Thyroid gland (tissue), 4 donors: ENCODE measurements at regions not wholly inside any gene's neighbourhood (a gene's known extent, or its start where the extent isn't known, plus 50 kb on each side); places are given as distances from the start of the nearest gene placed in this dataset.

ENCODE experiments used
- DNase-seq, 2 donors: peaks; one replicate each; pipeline ENCODE4 v3.0.0-alpha.2; 2019
- H3K27ac ChIP-seq, 3 donors: fragments of 200-600 bp; sonication (generic); 1 replicate in 2 of 3; 2 replicates in 1 of 3; pipeline ENCODE4 v1.5.1; 2016 to 2019; ENCODE audit warnings: mild to moderate bottlenecking in 1 of 3, moderate library complexity in 1 of 3
- H3K27me3 ChIP-seq: fragments of 200-600 bp; sonication (generic); one replicate; pipeline ENCODE4 v1.5.1; 2019
- H3K36me3 ChIP-seq, 2 donors: fragments of 200-600 bp; sonication (generic); one replicate each; pipeline ENCODE4 v1.5.1; 2016 to 2019
- H3K4me1 ChIP-seq, 2 donors: fragments of 200-600 bp; sonication (generic); one replicate each; pipeline ENCODE4 v1.5.1; 2017 to 2019
- H3K4me3 ChIP-seq, 3 donors: fragments of 200-600 bp; sonication (generic); replicated peaks in 1 of 3; 1 replicate in 2 of 3; 2 replicates in 1 of 3; pipeline ENCODE4 v1.5.1; 2016; ENCODE audit warnings: mild to moderate bottlenecking in 1 of 3
- H3K9me3 ChIP-seq: fragments of 200-600 bp; sonication (generic); one replicate; pipeline ENCODE4 v1.5.1; 2017
- CTCF ChIP-seq, 6 experiments: fragments of 200-600 bp in 3 of 6; fragments of 450-650 bp in 3 of 6; sonication (generic) in 3 of 6; IDR thresholded peaks; one replicate each; pipeline ENCODE4 v1.5.1; 2016 to 2019; ENCODE audit warnings: antibody characterized with exemption in 6 of 6, mild to moderate bottlenecking in 2 of 6, inconsistent platforms in 1 of 6, moderate library complexity in 1 of 6
- POLR2A ChIP-seq, 2 donors: fragments of 450-650 bp; IDR thresholded peaks; one replicate each; pipeline ENCODE4 v1.6.1; 2017; ENCODE audit warnings: antibody characterized with exemption in 2 of 2, mild to moderate bottlenecking in 2 of 2, moderate library complexity in 1 of 2
- WGBS, 2 donors: methylation state at CpG; one replicate each; pipeline ENCODE4 v1.1.5; 2017; 5-methylcytosine and 5-hydroxymethylcytosine counted together
- intact Hi-C: fragments of 100-400 bp; cut with DNase I; formaldehyde crosslinking; loops from one replicate; pipeline ENCODE4 v1.15.1; 2023

GRCh38 chrX:5650904-5651303 is 577.8 kb downstream of the NLGN4X start:
- TF ChIP-seq CTCF (IDR thresholded peaks at IDR 0.05) = no peak
- no peak for TF ChIP-seq POLR2A (IDR thresholded peaks at IDR 0.05)
- Histone ChIP-seq H3K4me3 (no peak overlapping the region), H3K36me3 (no peaks in the 10 kb centered on the region), H3K27me3 (no peaks in the 10 kb centered on the region), H3K27ac (no peak overlapping the region), H3K9me3 (no peaks in the 10 kb centered on the region), H3K4me1 (no peaks in the 10 kb centered on the region)
- intact Hi-C loops = no loop called here
- WGBS, 2 donors = 52 to 73% methylated on average over 3 of the region's 3 CpGs
- DNase-seq = no peak

DNA sequence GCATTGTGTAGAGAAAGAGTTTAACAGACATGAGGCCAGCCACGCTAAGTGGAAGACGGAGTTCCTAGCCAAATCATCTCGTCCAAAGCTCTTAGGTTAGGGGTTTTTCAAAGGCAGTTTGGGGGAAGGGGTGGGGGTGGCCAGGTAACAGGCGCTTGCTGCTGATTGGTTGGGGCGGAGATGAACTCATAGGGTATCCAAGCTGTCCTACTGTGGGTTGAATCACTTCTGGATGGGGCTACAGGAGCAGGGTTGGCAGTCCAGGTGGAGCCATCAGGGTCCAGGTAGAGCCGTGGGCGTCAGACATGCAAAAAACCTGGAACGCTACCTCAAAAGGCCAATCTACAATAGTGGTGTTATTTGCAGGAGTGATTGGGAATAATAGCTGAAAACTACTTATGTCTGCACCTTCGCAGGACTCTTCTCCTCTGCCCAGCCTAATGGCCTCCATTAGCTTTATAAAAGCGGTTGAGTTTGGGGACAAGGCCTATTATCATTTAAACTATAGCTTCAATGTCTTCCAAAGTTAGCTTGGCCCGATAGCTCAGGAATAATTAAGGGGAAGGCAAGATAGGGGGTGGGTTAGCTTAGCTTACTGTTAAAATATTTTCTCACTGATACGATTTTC is 579.6 kb downstream of the NLGN4X start:
- Histone ChIP-seq H3K36me3 (no peaks in the 10 kb centered on the region), H3K27me3 (no peaks in the 10 kb centered on the region), H3K4me1 (no peaks in the 10 kb centered on the region), H3K27ac (no peak overlapping the region), H3K9me3 (no peaks in the 10 kb centered on the region), H3K4me3 (no peak overlapping the region)
- DNase-seq = no peak
- 51 to 60% methylated on average over 12 of the region's 12 CpGs for WGBS, 2 donors
- intact Hi-C loops = no loop called here
- no peak for TF ChIP-seq CTCF (IDR thresholded peaks at IDR 0.05)
- no peak for TF ChIP-seq POLR2A (IDR thresholded peaks at IDR 0.05)

- Histone ChIP-seq H3K9me3 (no peaks in the 10 kb centered on the region), H3K27ac (no peak overlapping the region), H3K27me3 (no peaks in the 10 kb centered on the region), H3K4me1 (no peaks in the 10 kb centered on the region), H3K36me3 (no peaks in the 10 kb centered on the region), H3K4me3 (no peak overlapping the region)
- intact Hi-C loops = no loop called here
- TF ChIP-seq CTCF (IDR thresholded peaks at IDR 0.05) = no peak
- TF ChIP-seq POLR2A (IDR thresholded peaks at IDR 0.05) = no peak
- 60 to 66% methylated on average over 5 of the region's 5 CpGs for WGBS, 2 donors
- DNase-seq = no peak
Observed at GRCh38 chrX:5646818-5647217, 581.8 kb downstream of the NLGN4X start.

- Histone ChIP-seq H3K4me3 (no peak overlapping the region), H3K27me3 (no peaks in the 10 kb centered on the region), H3K4me1 (no peaks in the 10 kb centered on the region), H3K9me3 (no peaks in the 10 kb centered on the region), H3K36me3 (no peaks in the 10 kb centered on the region), H3K27ac (no peak overlapping the region)
- no peak for DNase-seq
- intact Hi-C loops = no loop called here
- 49 to 77% methylated on average over 4 to 8 of the region's 8 CpGs for WGBS, 2 donors
- TF ChIP-seq CTCF (IDR thresholded peaks at IDR 0.05) (no peak), POLR2A (IDR thresholded peaks at IDR 0.05) (no peak)
Observed at GRCh38 chrX:5644776-5645175, 583.9 kb downstream of the NLGN4X start.

GRCh38 chrX:5640071-5640470 is 588.6 kb downstream of the NLGN4X start:
- no peaks in the 10 kb centered on the region for H3K27me3 ChIP-seq
- no peaks in the 10 kb centered on the region for H3K4me1 ChIP-seq
- intact Hi-C loops = no loop called here
- no peaks in the 10 kb centered on the region for H3K36me3 ChIP-seq
- H3K9me3 ChIP-seq = no peaks in the 10 kb centered on the region
- DNase-seq = no peak
- 84 to 94% methylated on average over 4 of the region's 4 CpGs for WGBS, 2 donors
- TF ChIP-seq POLR2A (IDR thresholded peaks at IDR 0.05) (no peak), CTCF (IDR thresholded peaks at IDR 0.05) (no peak)
- no peak overlapping the region for H3K27ac ChIP-seq
- no peak overlapping the region for H3K4me3 ChIP-seq
